ENCODE measurements at regions not wholly inside any gene's neighbourhood (a gene's known extent, or its start where the extent isn't known, plus 50 kb on each side); places are given as distances from the start of the nearest gene placed in this dataset.

DNA sequence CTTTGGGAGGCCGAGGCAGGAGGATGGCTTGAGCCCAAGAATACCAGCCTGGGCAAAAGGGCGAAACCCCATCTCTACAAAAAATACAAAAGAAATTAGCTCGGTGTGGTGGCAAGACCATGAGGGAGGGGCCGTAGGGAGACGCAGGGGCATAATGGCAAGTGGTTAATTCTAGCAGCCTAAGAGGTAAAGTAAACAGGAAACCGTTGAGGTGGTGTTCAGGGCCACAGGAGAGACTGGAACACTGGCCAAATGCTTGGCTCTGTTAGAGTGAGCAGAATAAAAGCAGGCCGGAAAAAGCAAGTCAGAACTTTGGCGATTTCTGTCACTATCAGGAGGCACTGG is 89.2 kb downstream of the RIPK4 start:
- TF ChIP-seq CTCF (IDR thresholded peaks at IDR 0.05; ENCODE audit: low read depth, low read length, missing control alignments), result no peak
- no peak for DNase-seq (ENCODE audit: extremely low read depth, low read depth)
- H3K4me3 ChIP-seq (replicated peaks; ENCODE audit: low read depth, low read length), result no peak overlapping the region

DNA sequence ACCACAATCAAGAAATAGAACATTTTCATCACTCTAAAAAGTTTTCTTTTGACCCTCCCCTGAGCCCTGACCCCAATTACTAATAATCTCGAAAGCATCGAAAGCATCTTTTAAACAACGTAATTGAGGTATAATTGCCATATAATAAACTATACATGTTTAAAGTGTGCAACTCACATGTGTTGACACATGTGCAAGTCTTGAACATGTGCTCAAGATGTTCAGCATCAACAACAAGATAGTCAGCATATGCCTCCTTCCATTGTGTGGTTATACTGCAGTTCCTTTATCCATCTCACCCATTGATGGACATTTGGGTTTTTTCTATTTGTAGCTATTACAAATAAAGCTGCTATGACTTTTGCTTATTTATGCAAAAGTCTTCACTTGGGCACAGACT is 90.7 kb downstream of the RIPK4 start:
- DNase-seq (ENCODE audit: extremely low read depth, low read depth), result no peak

GRCh38 chr21:41675574-41675973 is 91.3 kb downstream of the RIPK4 start:
- DNase-seq (ENCODE audit: extremely low read depth, low read depth), result no peak
- no peak for TF ChIP-seq CTCF (IDR thresholded peaks at IDR 0.05; ENCODE audit: low read depth, low read length, missing control alignments)
- H3K4me3 ChIP-seq (replicated peaks; ENCODE audit: low read depth, low read length), result no peak overlapping the region

More for the DNA sequence above, 90.7 kb downstream of the RIPK4 start:
- no peak for TF ChIP-seq CTCF (IDR thresholded peaks at IDR 0.05; ENCODE audit: low read depth, low read length, missing control alignments)
- no peak overlapping the region for H3K4me3 ChIP-seq (replicated peaks; ENCODE audit: low read depth, low read length)

DNA sequence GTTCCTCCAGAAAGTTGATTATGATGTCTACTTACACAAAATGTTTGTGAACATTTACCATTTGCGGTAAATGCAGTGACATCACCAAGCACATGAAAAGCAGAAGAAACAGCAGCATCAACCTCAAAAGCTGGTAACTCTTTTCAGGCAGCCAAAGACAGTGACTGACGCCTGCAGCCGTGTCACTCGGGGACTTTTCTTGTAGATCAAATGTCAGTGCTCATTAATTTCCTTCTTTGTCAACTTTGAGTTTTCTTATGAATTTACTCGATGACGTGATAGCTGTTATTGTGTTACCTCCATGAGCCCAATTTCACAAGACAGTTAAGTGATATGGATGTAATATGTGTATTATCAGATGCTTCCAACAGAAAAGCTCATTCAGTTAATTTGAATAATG is 92.5 kb downstream of the RIPK4 start:
- DNase-seq (ENCODE audit: extremely low read depth, low read depth), result no peak
- H3K4me3 ChIP-seq (replicated peaks; ENCODE audit: low read depth, low read length), result no peak overlapping the region
- TF ChIP-seq CTCF (IDR thresholded peaks at IDR 0.05; ENCODE audit: low read depth, low read length, missing control alignments), result no peak

DNA sequence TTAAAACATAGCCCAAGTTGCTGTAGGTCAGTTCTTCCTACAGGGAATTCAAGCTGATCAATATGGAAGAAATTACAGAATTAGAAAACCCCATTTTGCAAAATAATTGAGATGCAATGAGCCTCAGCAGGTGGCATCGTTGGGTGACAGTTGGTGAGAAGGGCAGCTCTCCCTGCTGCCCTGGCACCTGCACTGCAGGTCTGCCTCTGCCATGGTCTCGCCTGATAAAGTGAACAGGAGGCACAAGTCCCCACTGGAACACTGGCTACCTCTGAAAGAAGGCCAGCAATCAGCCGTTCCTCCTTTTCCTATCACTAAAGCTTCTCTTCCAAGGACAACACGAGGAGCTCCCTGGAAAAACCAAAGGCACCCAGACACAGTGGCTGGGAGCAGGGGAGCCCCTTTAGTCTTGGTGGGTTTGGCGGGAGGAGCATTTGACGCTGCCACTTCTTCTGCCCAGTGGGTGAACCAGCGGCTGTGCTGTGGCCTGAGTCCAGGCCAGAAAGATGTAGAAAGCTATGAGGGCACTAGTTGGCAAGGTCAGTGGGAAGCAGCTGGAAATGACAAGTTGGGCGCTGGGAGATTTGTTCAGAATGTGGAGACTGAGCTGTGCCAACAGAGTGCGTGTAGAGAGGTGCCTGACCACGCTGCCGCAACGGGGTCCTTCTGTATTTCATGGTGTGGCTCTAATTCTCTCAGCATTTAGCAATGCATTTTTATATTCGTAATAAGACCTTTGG is 93.1 kb downstream of the RIPK4 start:
- no peak for DNase-seq (ENCODE audit: extremely low read depth, low read depth)
- TF ChIP-seq CTCF (IDR thresholded peaks at IDR 0.05; ENCODE audit: low read depth, low read length, missing control alignments), result no peak
- H3K4me3 ChIP-seq (replicated peaks; ENCODE audit: low read depth, low read length), result no peak overlapping the region

GRCh38 chr21:41673071-41673470 is 93.8 kb downstream of the RIPK4 start:
- no peak for DNase-seq (ENCODE audit: extremely low read depth, low read depth)
- no peak overlapping the region for H3K4me3 ChIP-seq (replicated peaks; ENCODE audit: low read depth, low read length)
- no peak for TF ChIP-seq CTCF (IDR thresholded peaks at IDR 0.05; ENCODE audit: low read depth, low read length, missing control alignments)

GRCh38 chr21:41672543-41672915 is 94.3 kb downstream of the RIPK4 start:
- no peak for DNase-seq (ENCODE audit: extremely low read depth, low read depth)
- H3K4me3 ChIP-seq (replicated peaks; ENCODE audit: low read depth, low read length), result no peak overlapping the region

More at GRCh38 chr21:41672543-41672915, 94.3 kb downstream of the RIPK4 start:
- no peak for TF ChIP-seq CTCF (IDR thresholded peaks at IDR 0.05; ENCODE audit: low read depth, low read length, missing control alignments)

Measured in HFF-Myc (cell line).